ENCODE measurements at regions not wholly inside any gene's neighbourhood (a gene's known extent, or its start where the extent isn't known, plus 50 kb on each side); places are given as distances from the start of the nearest gene placed in this dataset.

DNA sequence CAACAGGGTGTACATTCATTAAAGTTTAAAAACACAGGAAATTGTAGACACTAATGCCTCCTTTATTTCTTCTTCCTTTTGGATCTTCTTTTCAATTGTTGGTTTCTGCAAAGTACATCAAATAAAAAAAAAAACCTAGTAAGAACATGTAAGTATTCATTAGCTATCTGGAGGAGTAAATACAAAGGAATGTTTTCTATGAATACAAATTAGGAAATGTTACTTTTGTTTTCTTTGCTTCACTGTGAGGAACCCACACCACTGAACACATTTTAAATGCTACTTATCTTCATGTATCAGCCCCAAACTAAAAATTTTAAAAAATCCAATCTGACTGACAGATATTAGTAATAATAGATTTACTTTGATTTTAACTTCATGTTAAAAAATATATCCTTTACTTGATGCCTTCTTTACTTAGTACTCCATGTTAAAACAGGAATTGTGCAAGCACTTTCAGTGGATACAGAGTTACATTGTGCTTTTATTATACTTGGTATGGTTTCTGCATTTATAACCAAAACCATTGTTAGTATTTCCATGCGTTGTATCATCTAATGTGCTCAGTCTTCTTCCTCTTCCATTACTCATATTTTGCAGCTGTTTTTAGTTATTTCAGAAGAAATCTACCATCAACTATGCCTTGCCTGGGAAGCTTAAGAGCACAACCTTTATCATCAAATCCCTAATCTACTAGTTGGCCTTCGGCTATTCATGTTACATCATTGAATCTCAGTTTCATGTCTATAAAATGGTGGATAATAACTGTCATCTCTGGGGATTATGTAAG is 236.9 kb upstream of the DPYD start:
- no peaks in the 10 kb centered on the region for H3K4me1 ChIP-seq (ENCODE audit: insufficient read depth, poor library complexity, severe bottlenecking)
- H3K9me3 ChIP-seq (ENCODE audit: severe bottlenecking): no peaks in the 10 kb centered on the region
- H3K27ac ChIP-seq (ENCODE audit: poor library complexity, severe bottlenecking): no peak overlapping the region
- TF ChIP-seq CTCF (IDR thresholded peaks at IDR 0.05; ENCODE audit: poor library complexity, severe bottlenecking): no peak
- H3K27me3 ChIP-seq (ENCODE audit: insufficient read depth, poor library complexity, severe bottlenecking): no peaks in the 10 kb centered on the region
- DNase-seq (ENCODE audit: low spot score) (no peak), ATAC-seq (ENCODE audit: low read depth) (no peak)
- no peak overlapping the region for H3K4me3 ChIP-seq (ENCODE audit: severe bottlenecking)
- H3K36me3 ChIP-seq (ENCODE audit: low read depth): no peaks in the 10 kb centered on the region

DNA sequence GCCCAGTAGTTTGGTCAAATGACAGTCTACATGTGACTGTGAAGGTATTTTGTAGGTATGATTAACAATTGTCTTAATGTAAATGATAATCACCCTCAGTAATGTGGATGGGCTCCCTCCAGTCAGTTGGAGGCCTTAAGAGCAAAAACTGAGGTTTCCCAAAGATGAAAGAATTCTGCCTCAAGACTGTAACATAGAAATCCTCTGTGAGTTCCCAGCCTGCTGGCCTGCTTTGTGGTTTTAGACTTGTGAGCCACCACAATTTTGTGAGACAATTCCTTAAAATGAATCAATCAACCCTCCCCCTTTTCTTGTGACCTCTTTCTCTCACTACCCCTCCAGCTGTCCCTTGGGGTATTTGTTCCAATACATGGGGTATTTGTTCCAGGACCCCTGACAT is 226.4 kb upstream of the DPYD start:
- Histone ChIP-seq H3K36me3 (ENCODE audit: low read depth) (no peaks in the 10 kb centered on the region), H3K4me3 (ENCODE audit: severe bottlenecking) (no peak overlapping the region), H3K4me1 (ENCODE audit: insufficient read depth, poor library complexity, severe bottlenecking) (no peaks in the 10 kb centered on the region), H3K27me3 (ENCODE audit: insufficient read depth, poor library complexity, severe bottlenecking) (no peaks in the 10 kb centered on the region), H3K9me3 (ENCODE audit: severe bottlenecking) (no peaks in the 10 kb centered on the region), H3K27ac (ENCODE audit: poor library complexity, severe bottlenecking) (no peak overlapping the region)
- no peak for TF ChIP-seq CTCF (IDR thresholded peaks at IDR 0.05; ENCODE audit: poor library complexity, severe bottlenecking)
- DNase-seq (ENCODE audit: low spot score): no peak
- ATAC-seq (ENCODE audit: low read depth): no peak

DNA sequence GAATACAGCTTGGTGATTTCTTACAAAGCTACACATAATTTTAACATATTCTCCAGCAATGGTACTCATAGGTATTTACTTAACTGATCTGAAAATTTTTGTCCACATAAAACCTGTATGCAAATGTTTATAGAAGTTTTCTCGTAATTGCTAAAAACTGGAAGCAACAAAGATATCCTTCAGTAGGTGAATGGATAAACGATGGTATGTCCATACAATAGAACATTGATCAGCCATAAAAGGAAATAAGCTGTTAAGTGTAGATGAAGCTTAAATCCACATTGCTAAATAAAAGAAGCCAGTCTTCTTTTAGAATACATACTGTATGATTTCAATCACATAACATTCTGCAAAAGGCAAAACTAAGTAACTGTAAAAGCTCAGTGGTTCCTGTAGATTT is 224.8 kb upstream of the DPYD start:
- DNase-seq (ENCODE audit: low spot score) (no peak), ATAC-seq (ENCODE audit: low read depth) (no peak)
- no peaks in the 10 kb centered on the region for H3K36me3 ChIP-seq (ENCODE audit: low read depth)
- TF ChIP-seq CTCF (IDR thresholded peaks at IDR 0.05; ENCODE audit: poor library complexity, severe bottlenecking): no peak
- H3K27me3 ChIP-seq (ENCODE audit: insufficient read depth, poor library complexity, severe bottlenecking): no peaks in the 10 kb centered on the region
- H3K9me3 ChIP-seq (ENCODE audit: severe bottlenecking): no peaks in the 10 kb centered on the region
- H3K4me1 ChIP-seq (ENCODE audit: insufficient read depth, poor library complexity, severe bottlenecking): no peaks in the 10 kb centered on the region
- H3K4me3 ChIP-seq (ENCODE audit: severe bottlenecking): no peak overlapping the region
- no peak overlapping the region for H3K27ac ChIP-seq (ENCODE audit: poor library complexity, severe bottlenecking)

DNA sequence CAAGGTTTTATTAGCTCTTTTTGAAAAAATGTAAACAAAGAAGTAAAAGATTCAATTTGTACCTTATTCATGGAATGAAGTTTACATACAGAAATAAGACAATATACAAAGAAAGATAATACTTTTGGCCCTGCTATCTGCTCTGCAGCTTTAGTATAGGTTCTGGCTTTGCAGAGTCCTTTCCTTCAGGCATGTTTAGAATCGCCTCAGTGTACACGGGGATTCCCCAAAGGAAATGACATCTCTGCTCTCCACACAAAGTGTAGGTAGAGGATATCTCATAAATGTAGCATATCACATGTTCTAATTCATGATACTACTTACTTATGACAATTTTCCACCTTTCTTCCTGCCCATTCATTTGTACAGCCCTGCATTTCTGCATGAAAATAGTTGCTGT is 222.6 kb upstream of the DPYD start:
- Histone ChIP-seq H3K27ac (ENCODE audit: poor library complexity, severe bottlenecking) (no peak overlapping the region), H3K27me3 (ENCODE audit: insufficient read depth, poor library complexity, severe bottlenecking) (no peaks in the 10 kb centered on the region), H3K36me3 (ENCODE audit: low read depth) (no peaks in the 10 kb centered on the region), H3K4me1 (ENCODE audit: insufficient read depth, poor library complexity, severe bottlenecking) (no peaks in the 10 kb centered on the region), H3K4me3 (ENCODE audit: severe bottlenecking) (no peak overlapping the region), H3K9me3 (ENCODE audit: severe bottlenecking) (no peaks in the 10 kb centered on the region)
- ATAC-seq (ENCODE audit: low read depth) (peak; percentile 72), DNase-seq (ENCODE audit: low spot score) (no peak)
- TF ChIP-seq CTCF (IDR thresholded peaks at IDR 0.05; ENCODE audit: poor library complexity, severe bottlenecking): no peak

- no peak for ATAC-seq (ENCODE audit: low read depth)
- H3K27ac ChIP-seq (ENCODE audit: poor library complexity, severe bottlenecking): no peak overlapping the region
- H3K4me1 ChIP-seq (ENCODE audit: insufficient read depth, poor library complexity, severe bottlenecking): no peaks in the 10 kb centered on the region
- no peaks in the 10 kb centered on the region for H3K36me3 ChIP-seq (ENCODE audit: low read depth)
- no peak for DNase-seq (ENCODE audit: low spot score)
- TF ChIP-seq CTCF (IDR thresholded peaks at IDR 0.05; ENCODE audit: poor library complexity, severe bottlenecking): no peak
- H3K27me3 ChIP-seq (ENCODE audit: insufficient read depth, poor library complexity, severe bottlenecking): no peaks in the 10 kb centered on the region
- no peaks in the 10 kb centered on the region for H3K9me3 ChIP-seq (ENCODE audit: severe bottlenecking)
- no peak overlapping the region for H3K4me3 ChIP-seq (ENCODE audit: severe bottlenecking)
Measured at GRCh38 chr1:98133131-98133530, 212.3 kb upstream of the DPYD start.

All from RWPE2 (cell line).